ENCODE measurements at regions not wholly inside any gene's neighbourhood (a gene's known extent, or its start where the extent isn't known, plus 50 kb on each side); places are given as distances from the start of the nearest gene placed in this dataset.

DNA sequence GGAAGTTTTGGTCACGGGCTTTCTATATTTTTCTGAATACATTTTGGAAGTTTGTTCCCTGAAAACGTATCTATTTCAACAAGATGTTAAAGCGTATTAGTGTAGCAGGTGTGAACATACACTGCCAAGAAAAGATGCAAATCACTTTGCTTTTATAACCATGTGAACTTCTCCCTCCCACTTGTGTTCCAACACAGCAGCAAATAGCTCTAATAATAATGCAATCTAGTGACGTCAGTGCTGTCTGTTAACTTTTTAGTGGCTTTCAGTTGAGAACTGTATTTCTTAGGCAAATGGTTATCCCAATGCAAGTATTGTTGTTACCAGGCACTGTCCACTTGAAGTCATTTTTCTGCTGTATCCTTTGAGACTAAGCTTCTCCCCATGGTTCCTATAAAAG is 188.4 kb upstream of the IGFBP3 start:
- TF ChIP-seq CTCF (IDR thresholded peaks at IDR 0.05), result no peak
- 68 to 83% methylated on average over 4 of the region's 4 CpGs for WGBS, 2 donors
- H3K36me3 ChIP-seq, result no peaks in the 10 kb centered on the region
- H3K4me3 ChIP-seq, result no peak overlapping the region
- intact Hi-C loops (cut with DNase I), result no loop called here
- no peak for DNase-seq
- no peak overlapping the region for H3K27ac ChIP-seq
- no peaks in the 10 kb centered on the region for H3K27me3 ChIP-seq
- ATAC-seq, result no peak
- H3K9me3 ChIP-seq, result peaks cover 0 to 10% (median 0%) of the 10 kb centered on the region in 11 donors
- H3K4me1 ChIP-seq, result peaks cover 0 to 3% (median 0%) of the 10 kb centered on the region in 9 donors

GRCh38 chr7:46108272-46108671 is 187.2 kb upstream of the IGFBP3 start:
- H3K4me1 ChIP-seq, result peaks cover 0 to 3% (median 0%) of the 10 kb centered on the region in 9 donors
- TF ChIP-seq CTCF (IDR thresholded peaks at IDR 0.05), result no peak
- 85 to 86% methylated on average over 7 of the region's 7 CpGs for WGBS, 2 donors
- no peak for DNase-seq
- no peak for ATAC-seq
- intact Hi-C loops (cut with DNase I), result no loop called here
- no peak overlapping the region for H3K27ac ChIP-seq
- H3K27me3 ChIP-seq, result no peaks in the 10 kb centered on the region
- no peaks in the 10 kb centered on the region for H3K36me3 ChIP-seq
- H3K4me3 ChIP-seq, result no peak overlapping the region
- peaks cover 0 to 10% (median 0%) of the 10 kb centered on the region in 11 donors for H3K9me3 ChIP-seq

GRCh38 chr7:46107610-46108217 is 186.6 kb upstream of the IGFBP3 start:
- intact Hi-C loops (cut with DNase I), result no loop called here
- 76 to 83% methylated on average over 7 of the region's 7 CpGs for WGBS, 2 donors

GRCh38 chr7:46100521-46100920 is 179.4 kb upstream of the IGFBP3 start:
- H3K36me3 ChIP-seq, result no peaks in the 10 kb centered on the region
- no peak for ATAC-seq
- intact Hi-C loops (cut with DNase I), result no loop called here

More at GRCh38 chr7:46107610-46108217, 186.6 kb upstream of the IGFBP3 start:
- Histone ChIP-seq H3K27ac (no peak overlapping the region), H3K9me3 (peaks cover 0 to 10% (median 0%) of the 10 kb centered on the region in 11 donors), H3K4me1 (peaks cover 0 to 3% (median 0%) of the 10 kb centered on the region in 9 donors), H3K36me3 (no peaks in the 10 kb centered on the region), H3K27me3 (no peaks in the 10 kb centered on the region), H3K4me3 (no peak overlapping the region)
- no peak for ATAC-seq
- no peak for TF ChIP-seq CTCF (IDR thresholded peaks at IDR 0.05)
- DNase-seq, result no peak

More at GRCh38 chr7:46100521-46100920, 179.4 kb upstream of the IGFBP3 start:
- WGBS, 2 donors, result 89 to 97% methylated on average over 1 of the region's 1 CpG
- H3K27me3 ChIP-seq, result no peaks in the 10 kb centered on the region
- no peak for TF ChIP-seq CTCF (IDR thresholded peaks at IDR 0.05)
- DNase-seq, result no peak
- peaks cover 0 to 2% (median 0%) of the 10 kb centered on the region in 9 donors for H3K4me1 ChIP-seq
- no peak overlapping the region for H3K27ac ChIP-seq
- no peak overlapping the region for H3K4me3 ChIP-seq
- H3K9me3 ChIP-seq, result peaks cover 0 to 8% (median 0%) of the 10 kb centered on the region in 11 donors
